ENCODE measurements at regions not wholly inside any gene's neighbourhood (a gene's known extent, or its start where the extent isn't known, plus 50 kb on each side); places are given as distances from the start of the nearest gene placed in this dataset.
"Not testable (repeated sequence)": the region's sequence is repeated elsewhere in the genome, so short reads cannot be mapped to it uniquely, and the experiment has no call there.

DNA sequence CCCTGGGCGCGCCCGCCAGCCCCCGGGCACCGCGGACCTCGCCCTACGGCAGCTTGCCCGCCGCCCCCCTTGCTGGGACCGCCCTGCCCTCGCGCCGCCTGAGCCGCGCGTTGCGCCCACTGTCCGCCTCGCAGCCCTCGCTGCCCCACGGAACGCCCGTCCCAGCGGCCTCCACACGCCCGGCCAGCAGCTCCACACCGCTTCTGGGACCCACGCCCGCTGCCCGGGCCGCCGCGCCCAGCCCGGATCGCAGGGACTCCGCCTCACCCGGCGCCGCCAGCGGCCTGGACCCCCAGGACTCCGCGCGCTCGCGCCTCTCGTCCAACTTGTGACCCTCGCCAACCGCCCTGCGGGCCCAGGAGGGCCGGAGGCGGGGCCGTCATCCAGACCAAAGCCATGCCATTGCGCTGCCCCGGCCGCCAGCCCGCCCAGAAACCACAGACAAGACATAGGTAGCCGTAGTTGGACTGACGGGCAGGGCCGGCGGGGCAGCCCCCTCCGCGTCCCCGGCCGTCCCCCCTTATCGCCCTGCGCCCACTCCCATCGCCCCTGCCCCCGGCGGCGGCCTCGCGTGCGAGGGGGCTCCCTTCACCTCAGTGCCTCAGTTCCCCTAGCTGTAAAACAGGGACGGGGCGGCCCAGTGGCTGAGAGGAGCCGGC is 90.5 kb downstream of the GOLGA8T start:
- not testable (repeated sequence) for TF ChIP-seq CTCF (IDR thresholded peaks at IDR 0.05; ENCODE audit: low read depth, low read length); POLR2A (IDR thresholded peaks at IDR 0.05; ENCODE audit: extremely low read depth, insufficient read length)
